Testis (tissue), 2 donors: ENCODE measurements at regions not wholly inside any gene's neighbourhood (a gene's known extent, or its start where the extent isn't known, plus 50 kb on each side); places are given as distances from the start of the nearest gene placed in this dataset.

ENCODE experiments used
- CTCF ChIP-seq, 3 experiments: fragments of 450-650 bp in 2 of 3; fragments of 200-600 bp in 1 of 3; sonication (generic) in 1 of 3; IDR thresholded peaks; one replicate each; pipeline ENCODE4 v1.5.1; 2016 to 2019; ENCODE audit warnings: antibody characterized with exemption in 3 of 3, mild to moderate bottlenecking in 2 of 3, moderate library complexity in 1 of 3
- POLR2A ChIP-seq: fragments of 450-650 bp; IDR thresholded peaks from one replicate; pipeline ENCODE4 v1.6.1; 2017; ENCODE audit warnings: antibody characterized with exemption, mild to moderate bottlenecking, moderate library complexity

GRCh38 chr9:14529054-14529453, 164.2 kb downstream of the ZDHHC21 start:
- no peak for TF ChIP-seq CTCF (IDR thresholded peaks at IDR 0.05)
- no peak for TF ChIP-seq POLR2A
